Left lung (tissue), 4 donors: ENCODE measurements at regions not wholly inside any gene's neighbourhood (a gene's known extent, or its start where the extent isn't known, plus 50 kb on each side); places are given as distances from the start of the nearest gene placed in this dataset.

Experiments used
- ATAC-seq: fragments of 200-7000 bp; cut with Tn5 transposase; one replicate; pipeline ENCODE4 v1.9.1; 2020; ENCODE audit warnings: moderate library complexity
- DNase-seq, 4 donors: peaks; one replicate each; pipeline ENCODE4 v3.0.0-alpha.2; 2013 to 2020
- H3K27ac ChIP-seq, 2 donors: fragments of 200-600 bp; sonication (generic) in 1 of 2; one replicate each; pipeline versions ENCODE4 v1.5.0 to v1.8.0; 2020 to 2021
- H3K27me3 ChIP-seq, 2 donors: fragments of 200-600 bp; sonication (generic) in 1 of 2; one replicate each; pipeline versions ENCODE4 v1.5.0 to v1.8.0; 2020 to 2021
- H3K36me3 ChIP-seq, 2 donors: fragments of 200-600 bp; sonication (generic) in 1 of 2; one replicate each; pipeline versions ENCODE4 v1.5.0 to v1.8.0; 2020 to 2021
- H3K4me1 ChIP-seq, 2 donors: fragments of 200-600 bp; one replicate each; pipeline ENCODE4 v1.8.0; 2021
- H3K4me3 ChIP-seq, 2 donors: fragments of 200-600 bp; sonication (generic) in 1 of 2; one replicate each; pipeline versions ENCODE4 v1.5.0 to v1.8.0; 2020 to 2021; ENCODE audit warnings: mild to moderate bottlenecking in 1 of 2
- H3K9me3 ChIP-seq, 2 donors: fragments of 200-600 bp; sonication (generic) in 1 of 2; one replicate each; pipeline versions ENCODE4 v1.5.0 to v1.8.0; 2020 to 2021
- intact Hi-C, 2 donors: fragments of 100-400 bp; cut with DNase I; formaldehyde crosslinking; loops; one replicate each; pipeline versions ENCODE4 v1.11.2 to v1.14.2; 2022
- TF ChIP-seq, protein P1 (sequence below), 2 donors: fragments of 200-600 bp; sonication (generic) in 1 of 2; IDR thresholded peaks; one replicate each; pipeline versions ENCODE4 v1.5.0 to v1.8.0; 2021; ENCODE audit warnings: antibody characterized with exemption in 2 of 2
- donor health status: DM: no; HTN: yes; CAD: no.
- donor health status: DM: no; HTN: no; CAD: no.

- intact Hi-C loops, result no loop called here
- Histone ChIP-seq H3K4me3 (no peak overlapping the region), H3K36me3 (no peaks in the 10 kb centered on the region), H3K27ac (no peak overlapping the region), H3K4me1 (no peaks in the 10 kb centered on the region), H3K27me3 (no peaks in the 10 kb centered on the region), H3K9me3 (no peaks in the 10 kb centered on the region)
- TF ChIP-seq, protein P1, sequence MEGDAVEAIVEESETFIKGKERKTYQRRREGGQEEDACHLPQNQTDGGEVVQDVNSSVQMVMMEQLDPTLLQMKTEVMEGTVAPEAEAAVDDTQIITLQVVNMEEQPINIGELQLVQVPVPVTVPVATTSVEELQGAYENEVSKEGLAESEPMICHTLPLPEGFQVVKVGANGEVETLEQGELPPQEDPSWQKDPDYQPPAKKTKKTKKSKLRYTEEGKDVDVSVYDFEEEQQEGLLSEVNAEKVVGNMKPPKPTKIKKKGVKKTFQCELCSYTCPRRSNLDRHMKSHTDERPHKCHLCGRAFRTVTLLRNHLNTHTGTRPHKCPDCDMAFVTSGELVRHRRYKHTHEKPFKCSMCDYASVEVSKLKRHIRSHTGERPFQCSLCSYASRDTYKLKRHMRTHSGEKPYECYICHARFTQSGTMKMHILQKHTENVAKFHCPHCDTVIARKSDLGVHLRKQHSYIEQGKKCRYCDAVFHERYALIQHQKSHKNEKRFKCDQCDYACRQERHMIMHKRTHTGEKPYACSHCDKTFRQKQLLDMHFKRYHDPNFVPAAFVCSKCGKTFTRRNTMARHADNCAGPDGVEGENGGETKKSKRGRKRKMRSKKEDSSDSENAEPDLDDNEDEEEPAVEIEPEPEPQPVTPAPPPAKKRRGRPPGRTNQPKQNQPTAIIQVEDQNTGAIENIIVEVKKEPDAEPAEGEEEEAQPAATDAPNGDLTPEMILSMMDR (IDR thresholded peaks at IDR 0.05), result no peak
- DNase-seq (no peak), ATAC-seq (no peak)
Measured at GRCh38 chr18:29321561-29321960, 1144.6 kb upstream of the CDH2 start.

GRCh38 chr18:29313312-29313711, 1136.4 kb upstream of the CDH2 start:
- TF ChIP-seq, protein P1 (IDR thresholded peaks at IDR 0.05), result no peak
- ATAC-seq, result no peak

GRCh38 chr18:29311580-29311979, 1134.7 kb upstream of the CDH2 start:
- Histone ChIP-seq H3K27ac (no peak overlapping the region), H3K27me3 (no peaks in the 10 kb centered on the region), H3K36me3 (no peaks in the 10 kb centered on the region), H3K9me3 (peaks cover 0 to 2% of the 10 kb centered on the region in 2 donors), H3K4me3 (no peak overlapping the region), H3K4me1 (no peaks in the 10 kb centered on the region)
- TF ChIP-seq, protein P1 (IDR thresholded peaks at IDR 0.05), result no peak
- intact Hi-C loops, result no loop called here
- no peak for DNase-seq
- ATAC-seq, result no peak

More at GRCh38 chr18:29313312-29313711, 1136.4 kb upstream of the CDH2 start:
- H3K4me3 ChIP-seq, result no peak overlapping the region
- peaks cover 0 to 2% of the 10 kb centered on the region in 2 donors for H3K9me3 ChIP-seq
- DNase-seq, result no peak
- intact Hi-C loops, result no loop called here
- no peaks in the 10 kb centered on the region for H3K4me1 ChIP-seq
- no peaks in the 10 kb centered on the region for H3K36me3 ChIP-seq
- H3K27ac ChIP-seq, result no peak overlapping the region
- H3K27me3 ChIP-seq, result no peaks in the 10 kb centered on the region

GRCh38 chr18:29309366-29309765, 1132.4 kb upstream of the CDH2 start:
- Histone ChIP-seq H3K27ac (no peak overlapping the region), H3K36me3 (no peaks in the 10 kb centered on the region), H3K27me3 (no peaks in the 10 kb centered on the region), H3K9me3 (peaks cover 0 to 2% of the 10 kb centered on the region in 2 donors), H3K4me1 (no peaks in the 10 kb centered on the region), H3K4me3 (no peak overlapping the region)
- intact Hi-C loops, result no loop called here
- ATAC-seq, result no peak
- DNase-seq, result no peak
- TF ChIP-seq, protein P1 (IDR thresholded peaks at IDR 0.05), result no peak

DNA sequence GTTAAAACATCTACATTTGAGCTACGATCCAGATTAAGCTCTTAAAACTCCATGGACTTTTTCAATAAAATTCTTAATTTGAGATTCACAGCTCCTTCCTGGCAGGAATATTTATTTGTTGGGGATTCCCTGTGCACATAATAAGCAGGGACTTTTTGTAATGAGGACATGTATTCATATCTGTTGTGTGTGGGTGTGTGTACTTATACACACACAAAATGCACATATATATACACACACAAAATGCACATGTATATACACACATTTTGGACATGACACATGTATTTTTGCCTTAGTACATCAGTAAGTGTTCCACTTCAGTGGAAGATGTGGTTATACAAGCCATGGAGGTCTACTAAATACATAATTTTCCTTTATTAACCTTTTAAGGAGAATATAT, 1131.1 kb upstream of the CDH2 start:
- intact Hi-C loops, result no loop called here
- Histone ChIP-seq H3K27ac (no peak overlapping the region), H3K4me3 (no peak overlapping the region), H3K36me3 (no peaks in the 10 kb centered on the region), H3K27me3 (no peaks in the 10 kb centered on the region), H3K4me1 (no peaks in the 10 kb centered on the region), H3K9me3 (peaks cover 0 to 2% of the 10 kb centered on the region in 2 donors)
- ATAC-seq, result no peak
- no peak for DNase-seq
- TF ChIP-seq, protein P1 (IDR thresholded peaks at IDR 0.05), result no peak
